GM13977 (cell line): ENCODE measurements at regions not wholly inside any gene's neighbourhood (a gene's known extent, or its start where the extent isn't known, plus 50 kb on each side); places are given as distances from the start of the nearest gene placed in this dataset.

Experiments
- DNase-seq: peaks from one replicate; pipeline ENCODE4 v3.0.0; 2012; ENCODE audit warnings: low spot score
- in situ Hi-C: fragments of 300-500 bp; cut with MboI; formaldehyde crosslinking; loops from one replicate; pipeline ENCODE4 v1.12.0; 2022; ENCODE audit warnings: low sequenced_read_pairs, low pct_unique_long_range_greater_than_20kb, mixed read lengths, inconsistent platforms; ENCODE audit not compliant: unreplicated experiment
- TF ChIP-seq, protein P1 (sequence below): IDR thresholded peaks from 2 replicates; pipeline ENCODE4 v1.5.1; 2012; ENCODE audit warnings: mild to moderate bottlenecking, control low read depth; ENCODE audit not compliant: insufficient read depth; ENCODE audit errors: extremely low read depth, missing control alignments

DNA sequence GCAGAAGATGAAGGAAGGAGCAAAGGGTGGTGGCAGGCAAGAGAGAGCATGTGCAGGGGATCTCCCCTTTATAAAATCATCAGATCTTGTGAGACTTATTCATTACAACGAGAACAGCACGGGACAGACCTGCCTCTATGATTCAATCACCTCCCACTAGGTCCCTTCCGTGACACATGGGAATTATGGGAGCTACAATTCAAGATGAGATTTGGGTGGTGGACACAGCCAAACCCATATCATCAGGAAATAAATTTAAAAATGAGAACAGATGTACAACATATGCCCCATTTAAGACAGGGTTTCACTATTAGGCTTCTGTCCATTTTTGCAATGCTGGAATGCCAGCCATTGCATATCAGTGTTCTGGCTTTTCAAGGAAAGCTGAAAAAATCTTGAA is 346.7 kb upstream of the SLIT2 start:
- TF ChIP-seq, protein P1, sequence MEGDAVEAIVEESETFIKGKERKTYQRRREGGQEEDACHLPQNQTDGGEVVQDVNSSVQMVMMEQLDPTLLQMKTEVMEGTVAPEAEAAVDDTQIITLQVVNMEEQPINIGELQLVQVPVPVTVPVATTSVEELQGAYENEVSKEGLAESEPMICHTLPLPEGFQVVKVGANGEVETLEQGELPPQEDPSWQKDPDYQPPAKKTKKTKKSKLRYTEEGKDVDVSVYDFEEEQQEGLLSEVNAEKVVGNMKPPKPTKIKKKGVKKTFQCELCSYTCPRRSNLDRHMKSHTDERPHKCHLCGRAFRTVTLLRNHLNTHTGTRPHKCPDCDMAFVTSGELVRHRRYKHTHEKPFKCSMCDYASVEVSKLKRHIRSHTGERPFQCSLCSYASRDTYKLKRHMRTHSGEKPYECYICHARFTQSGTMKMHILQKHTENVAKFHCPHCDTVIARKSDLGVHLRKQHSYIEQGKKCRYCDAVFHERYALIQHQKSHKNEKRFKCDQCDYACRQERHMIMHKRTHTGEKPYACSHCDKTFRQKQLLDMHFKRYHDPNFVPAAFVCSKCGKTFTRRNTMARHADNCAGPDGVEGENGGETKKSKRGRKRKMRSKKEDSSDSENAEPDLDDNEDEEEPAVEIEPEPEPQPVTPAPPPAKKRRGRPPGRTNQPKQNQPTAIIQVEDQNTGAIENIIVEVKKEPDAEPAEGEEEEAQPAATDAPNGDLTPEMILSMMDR, result no peak
- in situ Hi-C loops, result no loop called here
- DNase-seq, result no peak

- in situ Hi-C loops, result no loop called here
- TF ChIP-seq, protein P1, result no peak
- no peak for DNase-seq
Observed at GRCh38 chr4:19888587-19888986, 363.1 kb upstream of the SLIT2 start.

- TF ChIP-seq, protein P1, result no peak
- in situ Hi-C loops, result no loop called here
- DNase-seq, result no peak
Observed at GRCh38 chr4:19883841-19884240, 367.9 kb upstream of the SLIT2 start.

DNA sequence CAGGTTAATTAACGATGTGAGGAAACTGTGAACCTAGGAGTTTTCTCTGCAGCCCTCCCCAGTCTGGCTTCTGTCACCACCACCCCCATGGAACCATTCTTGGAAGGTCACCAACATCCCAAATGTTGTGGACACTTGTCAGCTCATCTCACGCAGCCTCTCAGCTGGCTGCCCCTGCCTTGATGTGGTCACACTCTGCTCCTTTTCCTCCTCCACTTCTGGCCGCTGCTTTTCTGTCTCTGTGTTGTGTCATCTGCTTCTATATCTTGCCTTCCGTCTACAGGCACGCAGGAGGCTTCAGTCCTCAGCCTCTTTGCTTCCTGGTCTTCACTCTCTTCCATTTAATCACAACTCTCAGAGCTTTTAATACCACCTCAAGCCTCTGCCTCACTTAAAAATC is 371.5 kb upstream of the SLIT2 start:
- in situ Hi-C loops, result no loop called here

DNA sequence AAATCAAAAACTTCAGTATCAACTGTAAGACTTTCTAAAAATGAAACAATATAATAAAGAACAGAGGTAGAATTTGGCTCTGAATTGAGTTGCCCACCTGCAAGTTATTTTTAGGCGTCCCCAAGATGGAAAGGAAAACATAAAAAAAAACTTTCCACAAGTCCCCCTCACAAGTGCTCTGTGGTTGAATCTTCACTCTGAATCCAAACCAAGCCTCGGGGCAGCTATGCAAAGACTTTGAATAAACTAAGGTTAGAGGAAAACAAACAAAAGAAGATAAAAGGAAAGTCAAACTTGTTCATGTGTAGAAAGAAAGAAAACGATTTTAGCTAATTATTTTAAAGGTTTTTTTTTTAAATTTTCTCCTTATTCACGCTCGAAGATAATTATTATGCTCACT is 372.4 kb upstream of the SLIT2 start:
- TF ChIP-seq, protein P1, result no peak
- no peak for DNase-seq
- in situ Hi-C loops, result no loop called here

More for the DNA sequence above, 371.5 kb upstream of the SLIT2 start:
- DNase-seq, result no peak
- TF ChIP-seq, protein P1, result no peak

DNA sequence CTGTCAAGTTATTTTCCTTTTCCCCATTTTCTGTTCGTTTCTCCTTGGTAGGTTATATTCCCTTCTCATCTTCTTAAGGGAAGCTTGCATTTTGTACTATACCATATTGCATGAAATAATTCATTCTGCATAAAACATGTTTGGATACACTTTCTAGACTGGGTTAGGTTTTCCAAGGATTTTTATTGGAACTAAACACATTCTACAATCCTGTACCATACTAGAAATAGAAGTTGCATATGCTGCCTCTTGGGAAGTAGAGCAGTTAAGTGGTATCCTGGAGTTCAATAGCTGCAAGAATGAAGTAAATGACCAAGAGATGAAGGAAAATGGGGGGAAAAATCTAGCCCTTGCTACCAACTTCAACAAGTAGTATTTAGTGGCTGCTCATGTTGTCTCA is 393.7 kb upstream of the SLIT2 start:
- no peak for DNase-seq
- in situ Hi-C loops, result no loop called here
- TF ChIP-seq, protein P1, result no peak

GRCh38 chr4:19857380-19857779 is 394.3 kb upstream of the SLIT2 start:
- TF ChIP-seq, protein P1, result no peak
- in situ Hi-C loops, result no loop called here
- DNase-seq, result no peak
